HL-60/S4 (cell line): ENCODE measurements at regions not wholly inside any gene's neighbourhood (a gene's known extent, or its start where the extent isn't known, plus 50 kb on each side); places are given as distances from the start of the nearest gene placed in this dataset.

Experiments used
- in situ Hi-C: fragments of 300-500 bp; cut with MboI; formaldehyde crosslinking; loops from 2 replicates; pipeline ENCODE4 v1.14.3; 2022; ENCODE audit warnings: low sequenced_read_pairs

GRCh38 chr12:85504164-85504563 lies 224.1 kb downstream of the ALX1 start:
- in situ Hi-C loops, result no loop called here

- in situ Hi-C loops, result no loop called here
Measured at GRCh38 chr12:85504624-85505023, 224.6 kb downstream of the ALX1 start.

GRCh38 chr12:85507456-85507855 lies 227.4 kb downstream of the ALX1 start:
- in situ Hi-C loops, result no loop called here

GRCh38 chr12:85509081-85509856 lies 229.2 kb downstream of the ALX1 start:
- in situ Hi-C loops, result no loop called here

GRCh38 chr12:85509857-85510256 lies 229.8 kb downstream of the ALX1 start:
- in situ Hi-C loops, result no loop called here

GRCh38 chr12:85516039-85516438 lies 236.0 kb downstream of the ALX1 start:
- in situ Hi-C loops, result no loop called here

- in situ Hi-C loops, result no loop called here
Measured at GRCh38 chr12:85516667-85517325, 236.8 kb downstream of the ALX1 start.

GRCh38 chr12:85519163-85519562 lies 239.1 kb downstream of the ALX1 start:
- in situ Hi-C loops, result no loop called here

- in situ Hi-C loops, result no loop called here
Measured at GRCh38 chr12:85523197-85523596, 243.2 kb downstream of the ALX1 start.

GRCh38 chr12:85527192-85527591 lies 247.2 kb downstream of the ALX1 start:
- in situ Hi-C loops, result no loop called here

- in situ Hi-C loops, result no loop called here
Measured at GRCh38 chr12:85529896-85530295, 249.9 kb downstream of the ALX1 start.

GRCh38 chr12:85530456-85530855 lies 250.4 kb downstream of the ALX1 start:
- in situ Hi-C loops, result no loop called here

- in situ Hi-C loops, result no loop called here
Measured at GRCh38 chr12:85531341-85531740, 251.3 kb downstream of the ALX1 start.

- in situ Hi-C loops, result loop anchor here (25.0 kb wide), 1 partner anchor 313 kb away; the partner anchor contains the start of gene NTS
Measured at GRCh38 chr12:85549640-85550039, 269.6 kb downstream of the ALX1 start.

- in situ Hi-C loops, result loop anchor here (25.0 kb wide), 1 partner anchor 311 kb away; the partner anchor contains the start of gene NTS
Measured at GRCh38 chr12:85550924-85551323, 270.9 kb downstream of the ALX1 start.

- in situ Hi-C loops, result loop anchor here (25.0 kb wide), 1 partner anchor 310 kb away; the partner anchor contains the start of gene NTS
Measured at GRCh38 chr12:85552461-85552860, 272.4 kb downstream of the ALX1 start.

- in situ Hi-C loops, result loop anchor here (25.0 kb wide), 1 partner anchor 304 kb away; the partner anchor contains the start of gene NTS
Measured at GRCh38 chr12:85557850-85558249, 277.8 kb downstream of the ALX1 start.

- in situ Hi-C loops, result loop anchor here (25.0 kb wide), 1 partner anchor 304 kb away; the partner anchor contains the start of gene NTS
Measured at GRCh38 chr12:85558684-85559083, 277.5 kb downstream of the RASSF9 start.

GRCh38 chr12:85559127-85559526 lies 277.1 kb downstream of the RASSF9 start:
- in situ Hi-C loops, result loop anchor here (25.0 kb wide), 1 partner anchor 303 kb away; the partner anchor contains the start of gene NTS

GRCh38 chr12:85559536-85559935 lies 276.7 kb downstream of the RASSF9 start:
- in situ Hi-C loops, result loop anchor here (25.0 kb wide), 1 partner anchor 303 kb away; the partner anchor contains the start of gene NTS

GRCh38 chr12:85562765-85563164 lies 273.4 kb downstream of the RASSF9 start:
- in situ Hi-C loops, result loop anchor here (25.0 kb wide), 1 partner anchor 300 kb away; the partner anchor contains the start of gene NTS

GRCh38 chr12:85564786-85565185 lies 271.4 kb downstream of the RASSF9 start:
- in situ Hi-C loops, result loop anchor here (25.0 kb wide), 1 partner anchor 298 kb away; the partner anchor contains the start of gene NTS
